ENCODE measurements at regions not wholly inside any gene's neighbourhood (a gene's known extent, or its start where the extent isn't known, plus 50 kb on each side); places are given as distances from the start of the nearest gene placed in this dataset.
A peak's percentile ranks its signal among the peaks of the same experiment; 100 is the strongest.

DNA sequence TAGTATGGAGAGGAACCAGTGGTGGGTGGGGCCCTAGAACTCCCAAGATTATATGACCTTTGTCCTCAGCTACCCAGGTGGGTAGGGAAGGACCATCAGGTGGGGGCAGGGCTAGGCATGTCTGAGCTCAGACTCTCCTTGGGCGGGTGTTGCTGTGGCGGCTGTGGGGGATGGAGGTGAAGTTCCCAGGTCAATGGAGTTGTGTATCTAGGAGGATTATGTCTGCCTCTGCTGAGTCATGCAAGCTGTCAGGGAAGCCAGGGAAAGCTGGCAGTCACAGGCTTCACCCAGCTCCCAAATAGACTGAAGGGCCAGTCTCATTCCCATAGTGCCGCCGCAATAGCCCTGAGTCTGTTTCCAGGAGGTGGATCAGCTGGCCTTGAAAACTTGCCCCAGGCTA, 139.7 kb upstream of the CFAP20DC start:
- Mint-ChIP-seq H3K27ac (ENCODE audit: unreplicated experiment) (peak overlapping the region; percentile 17), H3K4me3 (ENCODE audit: low read depth, unreplicated experiment) (no peak overlapping the region), H3K9me3 (ENCODE audit: low read depth, unreplicated experiment) (no peaks in the 10 kb centered on the region), H3K4me1 (ENCODE audit: low read depth, unreplicated experiment) (peaks cover 14% of the 10 kb centered on the region), H3K36me3 (ENCODE audit: insufficient read depth, unreplicated experiment) (no peaks in the 10 kb centered on the region), H3K27me3 (ENCODE audit: unreplicated experiment) (no peaks in the 10 kb centered on the region)
- no peak for TF ChIP-seq CTCF (IDR thresholded peaks at IDR 0.05; ENCODE audit: unreplicated experiment)
- CTCF ChIA-PET: no interaction called here
- no peak for DNase-seq
- intact Hi-C loops (cut with micrococcal nuclease; ENCODE audit: unreplicated experiment): no loop called here
- BruUV-seq (replicated peaks): no TSS peak

DNA sequence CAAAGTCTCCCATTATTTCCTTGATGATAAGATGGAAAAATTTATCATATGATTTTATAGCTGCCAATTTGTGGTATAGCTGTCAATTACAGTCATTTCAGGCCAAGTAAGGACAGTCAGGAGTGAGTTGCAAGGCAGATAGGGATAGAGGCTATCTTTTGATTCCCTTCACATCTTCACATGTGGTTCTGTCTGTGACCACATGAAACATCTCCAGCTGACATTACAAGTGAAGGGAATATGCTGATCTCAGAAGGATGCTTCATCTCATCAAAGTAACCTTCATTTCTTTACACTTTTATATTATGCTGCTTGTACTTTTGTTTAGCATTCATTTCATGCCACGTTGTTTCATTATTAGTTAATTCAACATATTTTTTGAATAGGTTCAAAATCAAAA, 136.9 kb upstream of the CFAP20DC start:
- BruUV-seq (replicated peaks): no TSS peak
- Mint-ChIP-seq H3K4me1 (ENCODE audit: low read depth, unreplicated experiment) (peaks cover 14% of the 10 kb centered on the region), H3K27me3 (ENCODE audit: unreplicated experiment) (no peaks in the 10 kb centered on the region), H3K27ac (ENCODE audit: unreplicated experiment) (no peak overlapping the region), H3K4me3 (ENCODE audit: low read depth, unreplicated experiment) (no peak overlapping the region), H3K36me3 (ENCODE audit: insufficient read depth, unreplicated experiment) (no peaks in the 10 kb centered on the region), H3K9me3 (ENCODE audit: low read depth, unreplicated experiment) (no peaks in the 10 kb centered on the region)
- intact Hi-C loops (cut with micrococcal nuclease; ENCODE audit: unreplicated experiment): no loop called here
- no peak for TF ChIP-seq CTCF (IDR thresholded peaks at IDR 0.05; ENCODE audit: unreplicated experiment)
- no peak for DNase-seq
- CTCF ChIA-PET: interaction anchor here (0.5 kb wide), 1 partner anchor 16 kb away, joined by 3 read pairs; no protein-coding TSS in a partner anchor

DNA sequence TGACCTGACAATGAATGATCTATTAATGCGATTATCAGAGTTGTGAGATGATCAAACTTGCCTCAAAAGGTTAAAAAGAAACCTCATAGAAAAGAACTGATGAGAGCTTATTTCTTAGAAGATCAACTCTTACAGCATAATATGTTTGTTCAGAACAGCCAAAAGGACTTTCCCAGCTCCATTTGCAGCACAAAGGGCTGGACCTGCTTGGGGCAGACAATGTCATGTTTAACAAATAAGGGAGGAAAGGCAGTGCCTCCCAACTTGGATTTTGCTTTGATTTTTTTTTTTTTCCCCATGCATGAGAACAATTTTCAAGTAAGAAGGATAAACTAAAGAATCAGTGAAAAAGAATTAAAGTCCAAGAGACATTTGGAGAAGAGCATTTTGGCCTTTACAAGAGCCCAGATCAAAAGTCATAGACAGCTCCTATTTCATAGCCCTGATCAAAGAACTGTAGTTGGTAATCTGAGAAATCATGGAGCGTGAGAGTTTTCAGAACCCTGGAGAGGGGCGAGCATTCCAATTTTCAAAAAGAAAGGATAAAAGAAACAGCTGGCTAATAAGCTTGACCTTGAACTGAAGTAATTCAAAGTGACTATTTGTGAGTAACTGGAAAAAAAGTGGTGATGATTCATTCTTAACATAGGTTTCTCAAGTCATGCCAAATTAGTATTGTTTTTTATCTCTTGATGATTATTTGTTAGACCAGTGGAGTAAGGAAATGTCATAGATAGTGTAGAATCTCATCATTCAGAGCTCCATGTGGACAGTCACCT, 136.0 kb upstream of the CFAP20DC start:
- no peaks in the 10 kb centered on the region for H3K27me3 Mint-ChIP-seq (ENCODE audit: unreplicated experiment)
- H3K27ac Mint-ChIP-seq (ENCODE audit: unreplicated experiment): no peak overlapping the region
- DNase-seq: no peak
- BruUV-seq (replicated peaks): no TSS peak
- H3K4me1 Mint-ChIP-seq (ENCODE audit: low read depth, unreplicated experiment): peaks cover 14% of the 10 kb centered on the region
- H3K4me3 Mint-ChIP-seq (ENCODE audit: low read depth, unreplicated experiment): no peak overlapping the region
- CTCF ChIA-PET: no interaction called here
- no peaks in the 10 kb centered on the region for H3K9me3 Mint-ChIP-seq (ENCODE audit: low read depth, unreplicated experiment)
- intact Hi-C loops (cut with micrococcal nuclease; ENCODE audit: unreplicated experiment): no loop called here
- H3K36me3 Mint-ChIP-seq (ENCODE audit: insufficient read depth, unreplicated experiment): no peaks in the 10 kb centered on the region
- TF ChIP-seq CTCF (IDR thresholded peaks at IDR 0.05; ENCODE audit: unreplicated experiment): no peak

DNA sequence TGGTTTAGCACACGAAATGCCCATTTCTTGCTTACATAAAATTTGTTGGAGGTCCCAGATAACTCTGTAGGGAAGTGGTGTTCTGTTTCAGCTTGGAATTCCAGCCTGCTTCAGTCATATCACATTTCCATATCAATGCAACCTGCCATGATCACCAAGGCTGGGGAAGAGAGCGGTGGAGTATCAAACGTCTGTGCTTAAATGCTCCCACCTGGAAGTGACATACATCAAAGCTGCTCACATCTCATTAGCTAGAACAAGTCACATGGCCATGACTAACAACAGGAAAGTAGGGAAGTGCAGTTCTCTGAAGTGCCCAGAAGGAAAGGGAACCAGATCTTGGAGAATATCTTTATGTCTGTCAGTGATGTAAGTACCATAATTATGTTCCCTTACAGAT, 130.2 kb upstream of the CFAP20DC start:
- no peaks in the 10 kb centered on the region for H3K4me1 Mint-ChIP-seq (ENCODE audit: low read depth, unreplicated experiment)
- CTCF ChIA-PET: interaction anchor here (0.6 kb wide), 1 partner anchor 397 kb away, joined by 3 read pairs; no protein-coding TSS in a partner anchor
- H3K27me3 Mint-ChIP-seq (ENCODE audit: unreplicated experiment): no peaks in the 10 kb centered on the region
- peaks cover 7% of the 10 kb centered on the region for H3K9me3 Mint-ChIP-seq (ENCODE audit: low read depth, unreplicated experiment)
- no peak overlapping the region for H3K27ac Mint-ChIP-seq (ENCODE audit: unreplicated experiment)
- DNase-seq: no peak
- TF ChIP-seq CTCF (IDR thresholded peaks at IDR 0.05; ENCODE audit: unreplicated experiment): no peak
- BruUV-seq (replicated peaks): no TSS peak
- H3K4me3 Mint-ChIP-seq (ENCODE audit: low read depth, unreplicated experiment): no peak overlapping the region
- no peaks in the 10 kb centered on the region for H3K36me3 Mint-ChIP-seq (ENCODE audit: insufficient read depth, unreplicated experiment)
- intact Hi-C loops (cut with micrococcal nuclease; ENCODE audit: unreplicated experiment): no loop called here

Measured in Calu3 (cell line).